ENCODE measurements at regions not wholly inside any gene's neighbourhood (a gene's known extent, or its start where the extent isn't known, plus 50 kb on each side); places are given as distances from the start of the nearest gene placed in this dataset.

GRCh38 chr2:149719695-149720094 is 132.1 kb upstream of the MMADHC start:
- TF ChIP-seq EZH2phosphoT487 (IDR thresholded peaks at IDR 0.05; ENCODE audit: insufficient read depth, low read depth) (no peak), EZH2 (IDR thresholded peaks at IDR 0.05; ENCODE audit: insufficient read depth, poor library complexity, severe bottlenecking) (no peak)
